Stimulated activated naive CD8-positive, alpha-beta T cell treated with anti-CD3 and anti-CD28 coated beads, Interleukin-15, Interleukin-2, amounts not matched to agents 100 ng/mL and 50 ng/mL, for 24 hours (primary cell): ENCODE measurements at regions not wholly inside any gene's neighbourhood (a gene's known extent, or its start where the extent isn't known, plus 50 kb on each side); places are given as distances from the start of the nearest gene placed in this dataset.
"Not testable (repeated sequence)": the region's sequence is repeated elsewhere in the genome, so short reads cannot be mapped to it uniquely, and the experiment has no call there.

Experiments used
- H3K27ac Mint-ChIP-seq: one replicate; pipeline ENCODE4 v1.8.0; 2021; ENCODE audit warnings: mild to moderate bottlenecking, mixed read lengths
- H3K27me3 Mint-ChIP-seq: one replicate; pipeline ENCODE4 v1.8.0; 2021; ENCODE audit warnings: mixed read lengths
- H3K36me3 Mint-ChIP-seq: one replicate; pipeline ENCODE4 v1.8.0; 2021; ENCODE audit warnings: low read depth, mixed read lengths
- H3K4me1 Mint-ChIP-seq: one replicate; pipeline ENCODE4 v1.8.0; 2021; ENCODE audit warnings: low read depth, mixed read lengths
- H3K4me3 Mint-ChIP-seq: one replicate; pipeline ENCODE4 v1.8.0; 2021; ENCODE audit warnings: mild to moderate bottlenecking, mixed read lengths
- H3K9me3 Mint-ChIP-seq: one replicate; pipeline ENCODE4 v1.8.0; 2021; ENCODE audit warnings: mixed read lengths

GRCh38 chr4:66130042-66130441, 459.8 kb upstream of the EPHA5 start:
- no peaks in the 10 kb centered on the region for H3K4me1 Mint-ChIP-seq
- peaks cover 5% of the 10 kb centered on the region for H3K9me3 Mint-ChIP-seq
- H3K36me3 Mint-ChIP-seq: no peaks in the 10 kb centered on the region
- H3K4me3 Mint-ChIP-seq: no peak overlapping the region
- no peaks in the 10 kb centered on the region for H3K27me3 Mint-ChIP-seq
- no peak overlapping the region for H3K27ac Mint-ChIP-seq

- Mint-ChIP-seq H3K4me1 (no peaks in the 10 kb centered on the region), H3K27ac (no peak overlapping the region), H3K27me3 (no peaks in the 10 kb centered on the region), H3K4me3 (no peak overlapping the region), H3K36me3 (no peaks in the 10 kb centered on the region), H3K9me3 (no peaks in the 10 kb centered on the region)
Observed at GRCh38 chr4:66123831-66124413, 453.6 kb upstream of the EPHA5 start.

GRCh38 chr4:66123190-66123589, 452.9 kb upstream of the EPHA5 start:
- H3K27ac Mint-ChIP-seq: no peak overlapping the region
- H3K36me3 Mint-ChIP-seq: no peaks in the 10 kb centered on the region
- H3K4me1 Mint-ChIP-seq: no peaks in the 10 kb centered on the region
- no peaks in the 10 kb centered on the region for H3K9me3 Mint-ChIP-seq
- H3K27me3 Mint-ChIP-seq: no peaks in the 10 kb centered on the region
- H3K4me3 Mint-ChIP-seq: no peak overlapping the region

- H3K4me1 Mint-ChIP-seq, H3K36me3 Mint-ChIP-seq, H3K27me3 Mint-ChIP-seq, H3K4me3 Mint-ChIP-seq, H3K27ac Mint-ChIP-seq, H3K9me3 Mint-ChIP-seq: not testable (repeated sequence)
Observed at GRCh38 chr4:66115231-66115630, 444.9 kb upstream of the EPHA5 start.

- no peaks in the 10 kb centered on the region for H3K27me3 Mint-ChIP-seq
- H3K36me3 Mint-ChIP-seq: no peaks in the 10 kb centered on the region
- no peak overlapping the region for H3K27ac Mint-ChIP-seq
- H3K4me3 Mint-ChIP-seq: no peak overlapping the region
- peaks cover 4% of the 10 kb centered on the region for H3K9me3 Mint-ChIP-seq
- H3K4me1 Mint-ChIP-seq: no peaks in the 10 kb centered on the region
Observed at GRCh38 chr4:66108898-66109297, 438.6 kb upstream of the EPHA5 start.

- Mint-ChIP-seq H3K36me3 (no peaks in the 10 kb centered on the region), H3K9me3 (peaks cover 22% of the 10 kb centered on the region), H3K4me1 (no peaks in the 10 kb centered on the region), H3K27ac (no peak overlapping the region), H3K27me3 (no peaks in the 10 kb centered on the region), H3K4me3 (no peak overlapping the region)
Observed at GRCh38 chr4:66097218-66097617, 426.9 kb upstream of the EPHA5 start.

- peaks cover 17% of the 10 kb centered on the region for H3K9me3 Mint-ChIP-seq
- no peak overlapping the region for H3K4me3 Mint-ChIP-seq
- H3K27me3 Mint-ChIP-seq: no peaks in the 10 kb centered on the region
- no peaks in the 10 kb centered on the region for H3K36me3 Mint-ChIP-seq
- no peak overlapping the region for H3K27ac Mint-ChIP-seq
- no peaks in the 10 kb centered on the region for H3K4me1 Mint-ChIP-seq
Observed at GRCh38 chr4:66095065-66095464, 424.8 kb upstream of the EPHA5 start.

- no peak overlapping the region for H3K4me3 Mint-ChIP-seq
- H3K27me3 Mint-ChIP-seq: no peaks in the 10 kb centered on the region
- H3K4me1 Mint-ChIP-seq: no peaks in the 10 kb centered on the region
- no peak overlapping the region for H3K27ac Mint-ChIP-seq
- H3K36me3 Mint-ChIP-seq: no peaks in the 10 kb centered on the region
- peaks cover 17% of the 10 kb centered on the region for H3K9me3 Mint-ChIP-seq
Observed at GRCh38 chr4:66094070-66094469, 423.8 kb upstream of the EPHA5 start.

- H3K36me3 Mint-ChIP-seq: no peaks in the 10 kb centered on the region
- H3K9me3 Mint-ChIP-seq: peaks cover 16% of the 10 kb centered on the region
- H3K27me3 Mint-ChIP-seq: no peaks in the 10 kb centered on the region
- H3K4me1 Mint-ChIP-seq: no peaks in the 10 kb centered on the region
- no peak overlapping the region for H3K4me3 Mint-ChIP-seq
- H3K27ac Mint-ChIP-seq: no peak overlapping the region
Observed at GRCh38 chr4:66091786-66092185, 421.5 kb upstream of the EPHA5 start.

GRCh38 chr4:66073961-66074360, 403.7 kb upstream of the EPHA5 start:
- Mint-ChIP-seq H3K4me3 (no peak overlapping the region), H3K9me3 (peaks cover 14% of the 10 kb centered on the region), H3K27ac (no peak overlapping the region), H3K36me3 (no peaks in the 10 kb centered on the region), H3K4me1 (no peaks in the 10 kb centered on the region), H3K27me3 (no peaks in the 10 kb centered on the region)

GRCh38 chr4:66071911-66072310, 401.6 kb upstream of the EPHA5 start:
- peaks cover 15% of the 10 kb centered on the region for H3K9me3 Mint-ChIP-seq
- H3K4me3 Mint-ChIP-seq: no peak overlapping the region
- no peaks in the 10 kb centered on the region for H3K36me3 Mint-ChIP-seq
- no peak overlapping the region for H3K27ac Mint-ChIP-seq
- no peaks in the 10 kb centered on the region for H3K27me3 Mint-ChIP-seq
- no peaks in the 10 kb centered on the region for H3K4me1 Mint-ChIP-seq

GRCh38 chr4:66062921-66063320, 392.6 kb upstream of the EPHA5 start:
- H3K36me3 Mint-ChIP-seq: no peaks in the 10 kb centered on the region
- no peaks in the 10 kb centered on the region for H3K27me3 Mint-ChIP-seq
- H3K9me3 Mint-ChIP-seq: peaks cover 2% of the 10 kb centered on the region
- no peak overlapping the region for H3K27ac Mint-ChIP-seq
- no peaks in the 10 kb centered on the region for H3K4me1 Mint-ChIP-seq
- no peak overlapping the region for H3K4me3 Mint-ChIP-seq

- no peaks in the 10 kb centered on the region for H3K27me3 Mint-ChIP-seq
- peaks cover 6% of the 10 kb centered on the region for H3K9me3 Mint-ChIP-seq
- no peaks in the 10 kb centered on the region for H3K36me3 Mint-ChIP-seq
- H3K4me3 Mint-ChIP-seq: no peak overlapping the region
- H3K27ac Mint-ChIP-seq: no peak overlapping the region
- no peaks in the 10 kb centered on the region for H3K4me1 Mint-ChIP-seq
Observed at GRCh38 chr4:66062044-66062443, 391.8 kb upstream of the EPHA5 start.

GRCh38 chr4:66059556-66059955, 389.3 kb upstream of the EPHA5 start:
- Mint-ChIP-seq H3K4me1 (no peaks in the 10 kb centered on the region), H3K27me3 (no peaks in the 10 kb centered on the region), H3K4me3 (no peak overlapping the region), H3K9me3 (peaks cover 10% of the 10 kb centered on the region), H3K27ac (no peak overlapping the region), H3K36me3 (no peaks in the 10 kb centered on the region)

- Mint-ChIP-seq H3K27me3 (no peaks in the 10 kb centered on the region), H3K4me1 (no peaks in the 10 kb centered on the region), H3K4me3 (no peak overlapping the region), H3K36me3 (no peaks in the 10 kb centered on the region), H3K9me3 (peaks cover 10% of the 10 kb centered on the region), H3K27ac (no peak overlapping the region)
Observed at GRCh38 chr4:66059136-66059535, 388.8 kb upstream of the EPHA5 start.

GRCh38 chr4:66055999-66056398, 385.7 kb upstream of the EPHA5 start:
- H3K4me3 Mint-ChIP-seq: no peak overlapping the region
- H3K4me1 Mint-ChIP-seq: no peaks in the 10 kb centered on the region
- H3K27me3 Mint-ChIP-seq: no peaks in the 10 kb centered on the region
- peaks cover 14% of the 10 kb centered on the region for H3K9me3 Mint-ChIP-seq
- H3K27ac Mint-ChIP-seq: no peak overlapping the region
- no peaks in the 10 kb centered on the region for H3K36me3 Mint-ChIP-seq
